DMS153 treated with DMSO at 0.1 percent for 48 hours (cell line): ENCODE measurements at regions not wholly inside any gene's neighbourhood (a gene's known extent, or its start where the extent isn't known, plus 50 kb on each side); places are given as distances from the start of the nearest gene placed in this dataset.
"Not testable (repeated sequence)": the region's sequence is repeated elsewhere in the genome, so short reads cannot be mapped to it uniquely, and the experiment has no call there.

ENCODE experiments used
- DNase-seq: peaks from one replicate; lab custom pipeline; 2025; ENCODE audit not compliant: unreplicated experiment; lab: John Stamatoyannopoulos, UW

DNA sequence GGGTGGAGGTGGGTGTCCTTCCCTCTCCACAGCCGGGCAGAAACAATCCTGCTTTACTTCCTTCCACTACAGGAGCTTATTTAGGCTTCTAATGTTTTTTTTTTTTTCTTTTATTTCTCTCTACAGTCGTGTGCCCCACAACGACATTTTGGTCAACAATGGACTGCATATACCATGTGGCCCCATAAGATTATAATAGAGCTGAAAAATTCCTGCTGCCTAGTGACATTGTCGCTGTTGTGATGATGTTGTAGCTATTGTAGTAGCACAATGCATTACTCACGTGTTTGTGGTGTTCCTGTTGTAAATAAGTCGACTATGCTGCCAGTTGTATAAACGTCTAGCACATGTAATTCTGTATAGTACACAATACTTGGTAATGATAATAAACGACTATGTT, 153.7 kb downstream of the IL20RB start:
- DNase-seq = no peak

DNA sequence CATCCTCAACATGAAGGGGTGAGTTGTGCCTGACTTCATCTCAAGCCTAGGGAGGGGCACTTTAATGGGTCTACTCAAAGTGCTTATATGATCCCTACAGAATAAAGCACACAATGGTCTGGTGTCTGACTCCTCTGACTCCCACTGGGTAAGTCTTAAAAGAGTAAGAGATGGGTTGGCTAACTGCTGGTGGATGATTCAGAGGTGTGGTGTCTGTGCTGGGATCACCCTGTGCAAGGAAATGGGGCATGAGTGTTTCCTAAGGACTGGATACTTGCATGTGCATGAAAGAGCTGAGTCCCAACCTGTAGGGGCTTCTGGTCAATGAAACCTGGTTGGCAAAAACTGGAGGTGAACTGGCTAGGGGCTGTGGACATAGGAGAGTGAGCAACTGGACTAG, 158.8 kb downstream of the IL20RB start:
- no peak for DNase-seq

DNA sequence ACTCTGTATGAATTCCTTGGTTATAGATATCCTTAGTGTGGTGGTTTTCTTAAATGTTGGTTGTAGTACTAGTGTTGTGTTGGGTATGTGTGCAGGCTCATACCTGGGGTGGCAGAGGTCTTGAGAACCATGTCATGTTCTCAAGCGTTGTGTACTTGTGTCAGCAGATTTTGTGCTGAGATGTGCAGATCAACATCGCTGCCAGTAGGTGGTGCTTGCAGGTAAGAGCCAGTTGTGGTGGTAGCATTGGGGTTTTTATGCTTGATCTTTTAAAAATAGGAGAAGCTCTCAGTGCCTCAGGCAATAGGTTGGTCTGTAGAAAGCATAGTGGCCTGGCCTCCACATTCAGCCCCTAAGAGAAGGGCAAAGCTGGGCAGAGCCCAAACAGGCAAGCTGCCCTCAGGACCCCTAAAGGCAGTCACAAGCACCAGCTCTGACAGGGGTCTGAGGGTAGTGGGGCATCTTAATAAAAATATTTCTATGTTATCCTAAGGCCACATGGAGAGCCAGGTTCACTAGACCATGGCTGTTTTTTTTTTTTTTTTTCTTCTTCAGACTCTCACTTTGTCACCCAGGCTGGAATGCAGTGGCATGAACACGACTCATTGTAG, 164.0 kb downstream of the IL20RB start:
- DNase-seq = peak; percentile 6

DNA sequence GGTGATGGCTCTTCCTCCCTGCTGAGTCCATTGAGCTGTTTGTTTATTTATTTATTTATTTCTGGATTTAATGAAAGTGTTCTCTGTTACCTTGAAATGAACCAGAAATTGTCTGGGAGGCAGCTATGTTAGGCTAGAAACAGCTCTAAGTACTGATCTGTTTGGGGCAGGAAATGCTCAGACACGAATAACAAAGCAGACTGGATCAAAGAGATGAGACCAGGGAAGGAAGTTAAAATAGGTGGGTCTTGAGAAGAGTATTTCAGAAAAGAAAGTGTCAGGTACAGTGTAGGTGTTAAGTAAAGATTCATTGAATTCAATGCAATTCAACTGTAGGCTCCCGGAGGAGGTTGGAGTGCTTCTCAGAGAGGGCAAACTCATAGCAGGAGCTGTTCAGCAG, 173.3 kb downstream of the IL20RB start:
- DNase-seq = no peak

DNA sequence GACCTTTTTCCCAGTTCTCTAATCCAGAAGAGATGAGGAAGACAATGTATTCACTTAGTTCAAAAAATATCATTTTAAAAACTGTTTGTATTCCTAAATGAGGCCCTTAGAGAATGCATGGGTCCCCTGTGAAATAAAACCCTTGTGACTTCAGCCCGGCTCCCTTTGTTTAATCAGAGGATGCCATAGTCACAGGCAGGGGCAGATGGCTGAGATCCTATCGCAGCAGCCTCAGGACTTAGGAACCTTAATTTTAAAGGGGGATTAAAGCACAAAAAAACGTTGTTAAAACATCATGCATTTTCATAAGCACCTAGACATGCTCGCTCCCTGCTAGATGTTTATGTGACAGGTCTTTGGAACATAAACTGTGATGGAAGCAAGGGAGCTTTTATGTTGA, 176.6 kb downstream of the IL20RB start:
- DNase-seq = no peak

DNA sequence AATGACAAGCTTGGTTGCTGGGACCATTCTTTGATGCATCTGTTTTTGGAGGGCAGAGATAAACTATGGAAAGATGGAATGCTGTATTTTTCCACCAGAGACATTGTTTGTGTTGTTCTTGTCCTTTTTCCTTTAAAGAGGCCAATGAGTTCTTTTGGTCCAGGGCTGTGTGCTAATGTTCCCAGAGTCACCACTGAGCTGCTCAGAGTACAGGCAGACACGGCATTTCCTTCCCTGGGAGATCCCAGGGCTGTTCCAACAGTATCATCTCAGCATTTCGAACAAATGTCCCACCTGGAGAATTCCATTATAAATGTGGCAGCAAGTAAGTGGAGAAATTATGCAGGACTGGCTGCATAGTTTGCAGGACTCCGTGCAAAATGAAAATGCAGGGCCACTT, 190.6 kb downstream of the IL20RB start:
- no peak for DNase-seq

DNA sequence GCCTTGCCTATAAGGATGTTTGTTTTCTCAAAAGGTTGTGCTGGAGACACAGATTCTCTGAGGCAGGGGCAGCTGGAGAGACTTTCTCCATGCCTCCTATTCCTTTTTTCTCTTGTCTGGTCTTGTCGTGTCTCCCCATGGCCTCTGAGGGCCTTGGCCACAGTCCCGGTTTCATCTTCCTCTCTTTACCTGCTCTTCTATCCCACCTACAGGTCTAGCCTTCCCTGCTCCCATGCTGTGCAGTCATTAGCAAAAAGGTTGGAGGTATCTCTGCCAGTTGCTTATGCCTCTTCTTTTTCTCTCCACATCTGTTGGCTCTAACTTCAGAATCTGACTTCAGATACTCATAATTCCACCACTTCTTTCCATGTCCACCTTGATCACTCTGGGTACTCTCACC, 191.1 kb downstream of the IL20RB start:
- DNase-seq = no peak

DNA sequence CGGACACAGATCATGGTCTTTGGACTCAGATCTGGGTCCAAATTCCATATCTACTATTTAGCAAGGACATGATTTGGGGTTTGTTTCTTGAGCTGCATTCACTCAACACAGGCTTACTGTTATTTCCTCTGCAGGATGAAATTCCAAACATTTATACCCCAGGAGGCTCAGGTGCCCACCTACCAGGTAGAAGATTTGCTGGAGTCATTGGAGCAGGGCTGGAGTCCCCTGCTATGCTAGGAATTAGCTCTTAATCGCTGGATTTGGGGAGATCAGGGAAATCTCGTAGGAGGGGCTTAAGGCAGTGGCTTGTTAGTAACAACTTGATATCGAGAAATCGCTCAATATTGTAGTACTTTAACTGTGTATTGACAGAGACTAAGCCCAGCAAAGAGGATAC, 193.0 kb downstream of the IL20RB start:
- DNase-seq = no peak

DNA sequence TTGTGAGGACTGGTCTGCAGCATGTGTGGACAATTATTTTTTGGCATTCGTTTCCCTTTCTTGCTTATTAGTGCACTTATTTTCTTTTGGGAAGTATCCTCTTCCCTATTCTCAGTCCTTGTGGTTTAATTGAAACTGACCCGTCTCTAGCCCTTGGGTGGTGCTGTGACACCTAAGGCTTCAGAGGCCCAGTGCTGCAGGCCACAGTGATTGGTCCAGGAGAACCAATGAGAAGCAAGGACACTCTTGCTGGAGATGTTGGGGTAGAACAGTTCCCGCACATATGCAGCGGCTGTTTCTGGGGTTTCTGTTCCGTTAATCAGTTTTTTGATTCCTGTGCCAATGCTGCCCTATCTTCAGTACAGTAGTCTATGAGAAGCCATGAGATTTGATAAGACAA, 195.3 kb downstream of the IL20RB start:
- DNase-seq = not testable (repeated sequence)

DNA sequence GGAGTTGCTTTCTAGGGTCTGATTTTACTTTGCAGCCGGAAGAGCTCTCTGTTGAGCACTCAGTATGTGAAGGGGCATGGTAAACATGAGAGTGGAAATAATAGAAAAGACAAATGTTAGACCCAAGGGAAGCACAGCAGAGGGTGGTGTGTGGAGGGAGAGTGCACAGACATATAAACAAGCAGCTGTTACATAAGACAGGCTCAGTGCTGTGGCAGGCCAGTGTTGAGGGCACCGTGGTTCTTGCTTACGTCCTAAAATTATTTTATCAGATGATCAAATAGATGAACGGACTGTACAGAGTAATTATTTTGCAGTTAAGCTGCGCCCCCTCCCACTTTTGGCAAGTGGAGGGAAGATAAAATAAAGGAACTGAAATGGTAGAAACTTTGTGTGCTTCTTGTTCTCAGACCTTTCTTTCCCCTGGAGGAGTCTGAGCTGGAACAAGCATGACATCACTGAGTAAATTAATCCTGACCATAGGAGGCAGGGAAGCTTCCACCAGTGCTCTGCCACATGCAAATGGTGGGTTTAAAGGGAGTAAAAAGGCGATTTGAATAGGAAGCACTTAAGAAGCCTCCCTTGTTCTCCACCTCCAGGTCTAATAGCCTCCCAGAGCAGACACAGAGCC, 205.6 kb downstream of the IL20RB start:
- DNase-seq = no peak

DNA sequence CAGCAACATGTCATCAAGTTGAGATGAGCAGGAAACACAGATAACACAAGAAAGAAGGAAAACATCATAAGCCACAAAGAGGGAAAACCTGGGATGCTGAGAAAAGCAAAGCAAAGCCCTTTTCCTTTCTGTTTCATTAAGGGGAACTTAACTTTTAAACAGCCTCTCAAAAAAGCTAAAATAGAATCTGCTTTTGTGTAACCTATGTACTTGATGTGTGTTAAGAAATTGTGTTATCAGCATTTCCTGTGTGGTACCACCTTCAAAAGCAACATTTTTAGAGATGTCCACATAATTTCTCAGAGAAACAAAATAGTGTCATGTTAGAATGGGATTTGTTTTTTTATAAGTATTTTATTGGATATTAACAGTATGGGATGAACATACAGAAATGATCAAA, 206.2 kb downstream of the IL20RB start:
- no peak for DNase-seq

DNA sequence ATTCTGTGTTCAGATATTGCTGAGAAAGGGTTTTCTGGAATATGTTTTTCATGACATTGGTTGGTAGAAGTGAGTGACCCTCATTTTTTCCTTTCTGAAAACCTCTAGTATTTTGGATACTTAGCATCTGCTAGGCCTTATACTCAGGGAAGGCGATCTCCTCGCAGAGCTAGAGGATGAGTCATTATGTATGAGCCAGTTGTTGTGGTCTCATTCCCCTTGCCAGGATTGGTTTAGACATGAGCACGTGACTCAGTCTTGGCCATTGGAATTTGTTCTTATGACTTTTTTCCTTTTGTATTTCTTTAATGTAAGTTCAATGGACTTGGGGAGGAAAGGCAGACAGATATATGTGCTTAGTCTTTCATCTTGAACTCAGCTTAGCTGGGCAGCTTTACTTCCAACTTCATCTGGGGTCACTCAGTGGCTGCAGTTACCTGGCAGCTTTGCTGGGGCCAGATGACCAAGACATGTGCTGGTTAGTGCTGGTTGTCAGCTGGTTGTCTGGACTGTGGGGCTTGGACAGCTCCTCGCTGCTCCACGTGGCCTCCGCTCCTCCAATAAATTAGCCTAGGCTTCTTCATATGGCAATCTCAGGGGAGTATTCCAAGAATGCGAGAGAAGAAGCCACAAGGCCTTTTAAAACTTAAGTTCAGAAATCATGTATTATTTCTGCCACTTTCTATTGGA, 207.5 kb downstream of the IL20RB start:
- no peak for DNase-seq

DNA sequence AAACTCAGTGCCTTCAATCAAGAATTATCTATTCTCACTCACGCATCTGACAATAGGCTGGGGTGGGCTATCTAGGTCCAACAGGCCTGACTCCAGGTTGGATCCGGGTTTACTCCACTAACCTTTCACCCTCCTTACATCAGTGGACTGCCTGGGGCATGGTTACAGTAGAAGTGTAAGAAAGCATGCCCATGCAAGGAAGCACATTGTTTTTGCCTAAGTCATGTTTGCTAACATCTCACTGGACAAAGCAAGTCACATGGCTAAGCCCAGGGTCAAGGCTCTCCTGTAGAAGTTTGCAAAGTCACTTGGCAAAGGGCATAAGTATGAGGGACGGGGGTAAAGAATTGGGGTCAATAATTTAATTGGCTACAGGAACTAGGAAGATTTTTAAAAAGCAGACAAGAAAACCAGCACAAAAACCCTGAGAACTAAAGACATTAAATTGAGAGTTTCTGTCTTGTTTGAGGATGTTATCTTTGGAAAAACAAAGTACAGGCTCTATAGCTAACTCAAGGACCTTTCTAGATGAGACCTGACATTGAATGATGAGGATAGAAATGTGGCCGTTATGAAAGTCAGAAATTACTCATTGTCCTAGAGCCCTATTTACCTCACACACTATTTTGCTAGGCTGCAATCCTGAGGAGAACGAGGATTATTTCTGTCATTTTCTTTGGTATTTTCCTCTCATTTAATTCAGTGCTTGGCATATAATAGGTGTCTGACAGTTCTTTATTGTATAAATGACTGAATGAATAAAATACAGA, 214.2 kb downstream of the IL20RB start:
- no peak for DNase-seq

DNA sequence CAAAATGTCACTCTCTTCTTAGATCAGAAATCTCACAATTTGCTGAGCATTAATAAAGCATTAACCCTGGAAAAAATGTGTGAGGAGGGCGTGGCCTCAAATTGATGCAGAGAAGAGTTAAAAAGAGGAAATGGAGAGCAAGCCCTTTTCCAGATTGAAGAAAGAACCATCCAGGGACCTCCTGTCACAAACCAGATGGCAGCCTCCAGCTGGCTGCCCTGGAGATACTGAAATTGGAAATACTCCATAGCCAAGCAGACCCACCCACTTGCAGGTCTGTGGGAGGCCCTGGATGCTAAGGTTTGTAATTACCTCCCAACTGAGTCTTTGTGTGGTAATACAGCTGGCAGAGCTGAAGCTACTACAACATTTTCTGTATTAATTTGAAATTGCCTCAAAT, 214.9 kb downstream of the IL20RB start:
- no peak for DNase-seq

DNA sequence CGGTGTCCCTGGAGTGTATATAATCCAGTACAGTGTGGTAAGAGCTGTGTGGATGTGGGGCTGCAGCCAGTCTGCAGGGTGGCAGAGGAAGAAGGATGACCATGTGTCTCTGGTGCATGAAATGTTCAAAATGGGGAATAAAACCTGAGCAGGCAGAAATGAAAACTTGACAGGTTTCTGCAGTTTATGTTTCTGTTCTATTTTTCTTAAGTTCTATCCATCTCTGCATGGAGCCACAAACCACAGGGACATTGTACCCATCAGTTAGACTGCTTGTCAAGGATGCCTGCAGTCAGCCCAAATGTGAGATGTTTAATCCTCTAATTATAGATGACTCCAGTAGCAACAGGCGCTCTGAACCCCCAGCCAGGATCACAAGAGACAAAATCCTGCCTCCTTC, 216.7 kb downstream of the IL20RB start:
- DNase-seq = no peak

DNA sequence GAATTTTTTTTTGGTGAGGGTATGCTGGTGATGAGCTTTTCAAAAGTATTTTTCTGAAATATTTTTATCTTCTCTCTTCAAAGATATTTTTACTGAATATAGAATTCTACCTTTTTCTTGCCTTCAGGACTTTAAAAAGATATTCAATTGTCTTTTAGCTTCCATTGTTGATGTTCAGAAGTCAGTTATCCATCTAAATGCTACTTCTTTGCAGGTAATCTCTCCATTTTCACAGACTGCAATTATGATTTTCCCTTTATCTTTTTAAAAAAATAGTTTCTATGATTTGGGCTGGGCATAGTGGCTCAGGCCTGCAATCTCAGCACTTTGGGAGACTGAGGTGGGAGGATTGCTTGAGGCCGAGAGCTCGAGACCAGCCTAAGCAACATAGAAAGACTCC, 222.4 kb downstream of the IL20RB start:
- no peak for DNase-seq

DNA sequence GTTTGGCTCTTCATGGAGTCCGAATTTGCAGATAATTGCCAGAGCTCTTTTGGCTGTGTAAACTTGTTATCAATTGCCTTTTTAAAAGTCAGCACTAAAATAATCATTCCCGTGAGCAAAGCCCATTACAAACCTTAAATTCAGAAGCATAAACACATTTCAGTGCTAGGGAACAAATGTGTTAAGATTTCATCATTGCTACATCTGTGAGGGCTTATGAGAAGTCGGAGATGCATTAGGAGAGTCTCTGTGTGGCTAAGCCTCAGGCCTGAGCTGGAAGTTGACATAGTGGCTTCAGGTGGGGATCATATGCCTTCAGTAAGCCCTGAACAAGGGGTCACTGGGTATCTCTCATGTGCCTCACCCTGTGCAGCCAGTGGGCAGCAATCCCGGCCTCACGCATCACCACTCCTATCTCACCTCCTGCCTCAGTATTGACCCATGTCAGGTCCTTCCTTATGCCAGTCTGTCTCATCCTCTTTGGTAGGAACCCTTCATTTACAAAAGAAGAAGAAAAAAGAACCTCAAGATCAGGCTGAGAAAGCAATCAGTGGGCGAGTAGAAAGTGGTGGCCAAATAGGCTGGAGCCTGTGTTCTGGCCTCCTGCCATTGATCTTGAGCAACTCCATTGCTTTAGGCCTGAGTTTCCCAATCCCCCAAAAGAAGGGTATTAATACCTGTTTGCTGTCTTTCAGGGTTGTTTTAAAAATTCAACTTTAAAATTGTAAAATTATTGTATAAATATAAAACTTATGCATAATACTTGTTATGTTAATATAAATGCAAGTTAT, 233.5 kb downstream of the IL20RB start:
- DNase-seq = no peak

DNA sequence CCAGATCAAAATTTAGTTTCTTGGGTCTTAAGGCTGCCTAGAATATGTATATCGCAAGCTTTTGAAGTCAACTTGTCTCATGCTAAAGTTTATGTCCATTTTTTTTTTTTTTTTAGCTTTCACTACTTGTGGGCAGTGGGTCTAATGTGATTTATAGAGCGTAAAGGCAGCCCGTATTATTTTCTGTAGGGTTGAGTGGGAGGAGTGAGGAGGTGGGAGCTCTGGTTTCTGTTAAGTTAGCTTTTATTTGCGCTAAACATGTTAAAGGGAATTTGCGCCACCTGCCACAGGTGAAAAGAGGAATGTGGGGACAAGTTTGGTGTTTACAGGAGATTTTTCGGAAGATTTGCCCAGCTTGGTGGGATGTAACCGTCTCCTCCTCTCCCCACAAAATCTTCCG, 234.2 kb downstream of the IL20RB start:
- no peak for DNase-seq

DNA sequence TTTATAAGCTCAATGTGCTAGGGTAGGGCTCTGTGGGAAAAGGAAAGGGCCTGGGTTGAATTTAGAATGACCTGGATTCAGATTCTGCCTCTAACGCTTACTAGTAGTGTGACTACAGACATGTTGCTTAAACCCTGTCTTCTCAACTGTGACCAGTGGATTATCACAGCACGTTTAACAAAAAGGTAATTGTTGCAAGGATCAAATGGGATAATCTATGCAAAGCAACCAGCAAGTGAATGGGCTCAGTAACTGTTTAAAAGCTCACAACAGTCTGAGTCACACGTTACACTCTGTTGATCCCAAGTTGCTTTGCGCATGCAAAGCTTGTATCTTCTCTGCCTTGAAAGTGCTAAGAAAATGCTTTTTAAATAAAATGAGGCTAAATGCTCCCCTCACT, 236.5 kb downstream of the IL20RB start:
- no peak for DNase-seq

DNA sequence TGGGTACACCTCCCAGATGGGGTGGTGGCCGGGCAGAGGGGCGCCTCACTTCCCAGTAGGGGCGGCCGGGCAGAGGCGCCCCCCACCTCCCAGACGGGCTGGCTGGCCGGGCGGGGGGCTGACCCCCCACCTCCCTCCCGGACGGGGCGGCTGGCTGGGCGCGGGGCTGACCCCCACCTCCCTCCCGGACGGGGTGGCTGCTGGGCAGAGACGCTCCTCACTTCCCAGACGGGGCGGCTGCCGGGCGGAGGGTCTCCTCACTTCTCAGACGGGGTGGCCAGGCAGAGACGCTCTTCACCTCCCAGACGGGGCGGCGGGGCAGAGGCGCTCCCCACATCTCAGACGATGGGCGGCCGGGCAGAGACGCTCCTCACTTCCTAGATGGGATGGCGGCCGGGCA, 240.6 kb downstream of the IL20RB start:
- DNase-seq = not testable (repeated sequence)

DNA sequence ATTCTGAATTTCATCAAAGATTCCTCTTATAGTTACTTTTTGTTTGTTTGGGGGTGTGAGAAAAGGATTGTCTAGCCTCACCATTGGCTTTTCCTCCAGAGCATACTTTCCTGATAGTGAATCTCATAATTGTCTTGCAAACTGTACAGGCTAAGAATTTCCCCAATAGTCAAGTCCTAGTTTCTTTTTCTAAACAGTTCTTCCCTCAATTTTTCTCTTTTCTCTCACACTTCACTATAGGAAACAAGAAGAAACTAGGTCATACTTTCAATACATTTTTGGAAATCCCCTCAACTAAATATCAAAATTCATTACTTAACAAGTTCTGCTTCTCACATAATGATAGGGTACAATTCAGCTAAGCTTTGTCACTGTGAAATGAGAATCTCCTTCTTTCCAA, 241.9 kb downstream of the IL20RB start:
- DNase-seq = no peak
